GM12878 (cell line): ENCODE measurements at regions not wholly inside any gene's neighbourhood (a gene's known extent, or its start where the extent isn't known, plus 50 kb on each side); places are given as distances from the start of the nearest gene placed in this dataset.

ENCODE experiments used
- ATAC-seq: fragments of 200-7000 bp; cut with Tn5 transposase; 3 replicates; pipeline ENCODE4 v1.9.1; 2020; ENCODE audit warnings: mild to moderate bottlenecking, moderate library complexity
- BruUV-seq: library from RNA; stranded (reverse); fragments of 400-500 nt; replicated peaks from 2 replicates; lab custom pipeline; 2021; lab: Mats Ljungman, UMichigan
- CTCF ChIA-PET: fragments of 300-600 bp; sonication (Branson Sonifier 250); formaldehyde crosslinking; extraction: SDS; loops from one replicate; lab custom pipeline; 2021; ENCODE audit warnings: inconsistent platforms; lab: Yijun Ruan, JAX
- POLR2A ChIA-PET: fragments of 350-600 bp; formaldehyde crosslinking; extraction: SDS; loops from one replicate; lab custom pipeline; 2021; ENCODE audit warnings: inconsistent platforms; lab: Charles Lee
- RAD21 ChIA-PET: fragments of 300-600 bp; sonication (Branson Sonifier 250); formaldehyde crosslinking; loops from one replicate; lab custom pipeline; 2023; ENCODE audit warnings: antibody characterized with exemption; ENCODE audit not compliant: unreplicated experiment; lab: Charles Lee
- SMC1A ChIA-PET: fragments of 300-600 bp; sonication (Branson Sonifier 250); formaldehyde crosslinking; loops from one replicate; lab custom pipeline; 2023; ENCODE audit not compliant: unreplicated experiment, uncharacterized antibody; lab: Charles Lee
- DNase-seq: peaks from one replicate; pipeline ENCODE4 v3.0.0-alpha.2; 2011; ENCODE audit warnings: low read depth, low spot score
- FAIRE-seq: peaks from 3 replicates; lab custom pipeline; 2011; peaks lifted over from hg19 to GRCh38; lab: Jason Lieb, UNC
- H2AFZ ChIP-seq: 2 replicates; pipeline ENCODE4 v1.6.0; 2011; ENCODE audit warnings: low read depth, low read length, control low read depth; ENCODE audit not compliant: control insufficient read depth
- H3K27ac ChIP-seq: 2 replicates; pipeline ENCODE4 v1.5.1; 2011; ENCODE audit warnings: control low read depth; ENCODE audit not compliant: control insufficient read depth, insufficient read depth
- H3K27me3 ChIP-seq, 2 experiments: replicated peaks in 1 of 2; 2 replicates each; pipeline versions ENCODE4 v1.6.0 to v1.6.1; 2011; ENCODE audit warnings: low read length in 1 of 2; ENCODE audit not compliant: control insufficient read depth in 2 of 2, insufficient read depth in 2 of 2
- H3K36me3 ChIP-seq, 2 experiments: 2 replicates each; pipeline ENCODE4 v1.5.1; 2011; ENCODE audit warnings: low read length in 1 of 2; ENCODE audit not compliant: control insufficient read depth in 2 of 2, insufficient read depth in 2 of 2
- H3K4me1 ChIP-seq: 2 replicates; pipeline ENCODE4 v1.6.1; 2011; ENCODE audit warnings: mild to moderate bottlenecking, low read length, moderate library complexity, mixed read lengths; ENCODE audit not compliant: control insufficient read depth, insufficient read depth
- H3K4me2 ChIP-seq: 2 replicates; pipeline ENCODE4 v1.6.0; 2011; ENCODE audit warnings: control low read depth; ENCODE audit not compliant: control insufficient read depth, insufficient read depth
- H3K4me3 ChIP-seq: fragments of 200-600 bp; sonication (generic); 2 replicates; pipeline ENCODE4 v1.5.1; 2016
- H3K79me2 ChIP-seq: 2 replicates; pipeline ENCODE4 v1.6.0; 2011; ENCODE audit warnings: low read length; ENCODE audit not compliant: control insufficient read depth, insufficient read depth
- H3K9ac ChIP-seq: 2 replicates; pipeline ENCODE4 v1.8.0; 2011; ENCODE audit warnings: low read length, control low read depth, mixed read lengths; ENCODE audit not compliant: control insufficient read depth, insufficient read depth
- H3K9me3 ChIP-seq: replicated peaks from 3 replicates; pipeline ENCODE4 v1.5.1; 2011; ENCODE audit warnings: mild to moderate bottlenecking, low read length; ENCODE audit not compliant: control insufficient read depth, insufficient read depth
- H4K20me1 ChIP-seq: 2 replicates; pipeline ENCODE4 v1.6.0; 2011; ENCODE audit not compliant: control insufficient read depth, insufficient read depth
- EP300 ChIP-seq, 2 experiments: fragments of 150-350 bp in 1 of 2; IDR thresholded peaks; 2 replicates each; pipeline ENCODE4 v1.6.1; 2011 to 2012; ENCODE audit warnings: low read depth in 2 of 2, low read length in 2 of 2, borderline replicate concordance in 1 of 2, improper control_type of control experiment in 1 of 2, inconsistent platforms in 1 of 2; ENCODE audit not compliant: control insufficient read depth in 1 of 2
- FOXK2 ChIP-seq: fragments of 450-650 bp; IDR thresholded peaks from 2 replicates; pipeline ENCODE4 v1.6.1; 2017; ENCODE audit warnings: mild to moderate bottlenecking, moderate library complexity
- MEF2A ChIP-seq: IDR thresholded peaks from 2 replicates; pipeline ENCODE4 v1.6.1; 2011; ENCODE audit warnings: low read depth, mild to moderate bottlenecking, low read length, moderate library complexity; ENCODE audit not compliant: insufficient read depth
- MYC ChIP-seq: IDR thresholded peaks from 2 replicates; pipeline ENCODE4 v1.6.1; 2011; ENCODE audit warnings: mild to moderate bottlenecking, low read length, moderate library complexity, inconsistent platforms; ENCODE audit not compliant: insufficient read depth, insufficient replicate concordance, insufficient read length, severe bottlenecking
- RAD21 ChIP-seq: IDR thresholded peaks from 2 replicates; pipeline ENCODE4 v1.6.1; 2011; ENCODE audit warnings: mild to moderate bottlenecking, low read depth, low read length, moderate library complexity; ENCODE audit not compliant: insufficient read depth
- RAD51 ChIP-seq: fragments of 450-650 bp; IDR thresholded peaks from 2 replicates; pipeline ENCODE4 v1.6.1; 2016; ENCODE audit warnings: moderate library complexity, mild to moderate bottlenecking, inconsistent platforms
- RCOR1 ChIP-seq: conservative IDR thresholded peaks from 2 replicates; pipeline ENCODE4 v1.6.1; 2012; ENCODE audit warnings: low read depth, low read length, improper control_type of control experiment
- TCF7 ChIP-seq: IDR thresholded peaks from 2 replicates; pipeline ENCODE4 v1.6.1; 2014; ENCODE audit warnings: antibody characterized with exemption, borderline replicate concordance
- ZNF274 ChIP-seq: IDR thresholded peaks from one replicate; pipeline ENCODE4 v1.8.0; 2011; ENCODE audit not compliant: insufficient read length, insufficient read depth
- ZSCAN29 ChIP-seq: fragments of 450-650 bp; IDR thresholded peaks from 2 replicates; pipeline ENCODE4 v1.6.1; 2017; ENCODE audit warnings: mild to moderate bottlenecking, moderate library complexity
- WGBS: methylation state at CpG from one replicate; pipeline ENCODE4 v1.1.6; 2016; ENCODE audit warnings: low lambda C conversion rate; ENCODE audit not compliant: insufficient replicate concordance, insufficient coverage; ENCODE audit errors: missing lambda C conversion rate; 5-methylcytosine and 5-hydroxymethylcytosine counted together
- in situ Hi-C: fragments of 300-500 bp; cut with MboI; formaldehyde crosslinking; loops from 9 replicates; pipeline ENCODE4 v1.14.3; 2018; ENCODE audit warnings: mixed read lengths
- intact Hi-C: fragments of 100-400 bp; cut with micrococcal nuclease; formaldehyde crosslinking; loops from one replicate; pipeline ENCODE4 v1.14.2; 2022; ENCODE audit not compliant: unreplicated experiment
- TF ChIP-seq, protein P1 (sequence below): IDR thresholded peaks from 2 replicates; pipeline ENCODE4 v1.6.1; 2012; ENCODE audit warnings: low read depth, low read length, improper control_type of control experiment
- TF ChIP-seq, protein P2 (sequence below): IDR thresholded peaks from 2 replicates; pipeline ENCODE4 v1.6.1; 2011; ENCODE audit warnings: low read depth, mild to moderate bottlenecking, low read length, moderate library complexity, borderline replicate concordance; ENCODE audit errors: extremely low read depth

DNA sequence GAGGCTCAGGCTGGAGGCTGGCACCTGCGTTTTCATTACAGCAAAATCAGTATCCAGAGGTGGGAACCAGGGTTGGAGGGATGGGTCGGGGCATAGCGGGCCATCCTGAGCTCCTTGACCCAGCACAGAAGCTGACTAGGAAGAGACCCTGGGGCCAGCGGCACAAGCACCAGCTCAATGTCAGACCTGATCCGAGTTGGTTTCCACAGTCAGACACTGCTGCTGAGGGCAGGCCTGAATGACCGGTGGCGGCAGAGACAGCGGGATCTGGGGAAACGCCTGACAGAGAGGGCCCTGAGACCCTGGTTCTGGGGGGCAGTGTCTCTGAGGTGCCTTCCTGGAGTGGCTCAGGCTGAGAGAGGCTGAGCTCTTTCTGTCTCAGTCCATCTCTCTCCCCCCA is 162.0 kb upstream of the C1orf174 start:
- FAIRE-seq (no peak), DNase-seq (no peak)
- H3K9me3 ChIP-seq: no peaks in the 10 kb centered on the region; the same call in 2 of the 3 replicates
- H2AFZ ChIP-seq: no peak overlapping the region
- no peaks in the 10 kb centered on the region for H3K79me2 ChIP-seq
- ChIA-PET SMC1A (no interaction called here), CTCF (no interaction called here), POLR2A (no interaction called here), RAD21 (no interaction called here)
- H3K4me1 ChIP-seq: no peaks in the 10 kb centered on the region
- WGBS: 50% methylated on average over 9 of the region's 9 CpGs
- H3K27me3 ChIP-seq: no peaks in the 10 kb centered on the region
- H3K4me3 ChIP-seq: no peak overlapping the region
- H3K27ac ChIP-seq: no peak overlapping the region
- intact Hi-C loops (no loop called here), in situ Hi-C loops (no loop called here)
- H3K36me3 ChIP-seq: no peaks in the 10 kb centered on the region
- no peaks in the 10 kb centered on the region for H4K20me1 ChIP-seq
- H3K4me2 ChIP-seq: no peak overlapping the region
- BruUV-seq: no TSS peak
- TF ChIP-seq FOXK2: no peak
- TF ChIP-seq, all 136 proteins: peak for 0
- no peak for ATAC-seq
- H3K9ac ChIP-seq: no peak overlapping the region

DNA sequence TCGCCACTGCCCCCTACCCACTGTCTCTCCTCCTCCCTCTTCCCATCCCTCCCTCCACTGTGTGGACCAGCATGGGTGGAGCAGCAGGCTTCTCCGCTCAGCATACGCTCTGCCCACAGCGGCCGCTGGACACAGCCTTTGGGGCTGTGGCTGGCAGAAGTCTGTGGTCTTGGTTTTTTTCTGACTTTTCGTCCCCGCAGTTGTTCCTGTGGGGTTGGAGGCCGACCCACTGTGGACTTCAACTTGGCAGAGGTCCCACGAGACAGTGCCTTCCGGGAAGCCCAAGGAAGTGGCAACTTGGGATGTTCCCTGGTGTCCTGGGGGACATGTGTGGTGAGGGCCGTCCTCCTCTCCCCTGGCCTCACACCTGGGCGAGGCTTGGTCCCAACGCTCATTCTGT is 162.5 kb upstream of the C1orf174 start:
- H3K27ac ChIP-seq: no peak overlapping the region
- intact Hi-C loops (no loop called here), in situ Hi-C loops (no loop called here)

More for the DNA sequence above, 162.5 kb upstream of the C1orf174 start:
- DNase-seq (no peak), FAIRE-seq (no peak), ATAC-seq (no peak)
- no peaks in the 10 kb centered on the region for H3K9me3 ChIP-seq
- POLR2A ChIA-PET: no interaction called here
- no peaks in the 10 kb centered on the region for H4K20me1 ChIP-seq
- H2AFZ ChIP-seq: no peak overlapping the region
- CTCF ChIA-PET: no interaction called here
- no peaks in the 10 kb centered on the region for H3K79me2 ChIP-seq
- H3K4me3 ChIP-seq: no peak overlapping the region
- no peak for TF ChIP-seq MEF2A
- TF ChIP-seq RAD21: no peak
- TF ChIP-seq, protein P1, sequence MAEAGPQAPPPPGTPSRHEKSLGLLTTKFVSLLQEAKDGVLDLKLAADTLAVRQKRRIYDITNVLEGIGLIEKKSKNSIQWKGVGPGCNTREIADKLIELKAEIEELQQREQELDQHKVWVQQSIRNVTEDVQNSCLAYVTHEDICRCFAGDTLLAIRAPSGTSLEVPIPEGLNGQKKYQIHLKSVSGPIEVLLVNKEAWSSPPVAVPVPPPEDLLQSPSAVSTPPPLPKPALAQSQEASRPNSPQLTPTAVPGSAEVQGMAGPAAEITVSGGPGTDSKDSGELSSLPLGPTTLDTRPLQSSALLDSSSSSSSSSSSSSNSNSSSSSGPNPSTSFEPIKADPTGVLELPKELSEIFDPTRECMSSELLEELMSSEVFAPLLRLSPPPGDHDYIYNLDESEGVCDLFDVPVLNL: no peak
- TF ChIP-seq RCOR1: no peak
- no peak for TF ChIP-seq ZSCAN29
- no peak for TF ChIP-seq MYC
- TF ChIP-seq, protein P2, sequence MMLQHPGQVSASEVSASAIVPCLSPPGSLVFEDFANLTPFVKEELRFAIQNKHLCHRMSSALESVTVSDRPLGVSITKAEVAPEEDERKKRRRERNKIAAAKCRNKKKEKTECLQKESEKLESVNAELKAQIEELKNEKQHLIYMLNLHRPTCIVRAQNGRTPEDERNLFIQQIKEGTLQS: no peak
- no peak for TF ChIP-seq EP300 (IDR thresholded peaks at IDR 0.05; ENCODE audit: borderline replicate concordance in 1 of 2, control insufficient read depth in 1 of 2, low read depth in 2 of 2, low read length in 2 of 2)
- no peak for TF ChIP-seq ZNF274
- no peak for TF ChIP-seq TCF7
- TF ChIP-seq RAD51: no peak
- H3K27me3 ChIP-seq: no peaks in the 10 kb centered on the region
- H3K36me3 ChIP-seq: no peaks in the 10 kb centered on the region
- SMC1A ChIA-PET: no interaction called here
- H3K4me1 ChIP-seq: no peaks in the 10 kb centered on the region
- RAD21 ChIA-PET: no interaction called here
- 28% methylated on average over 10 of the region's 13 CpGs for WGBS
- no peak overlapping the region for H3K9ac ChIP-seq
- no TSS peak for BruUV-seq
- H3K4me2 ChIP-seq: no peak overlapping the region
